NCI-H226 (cell line): ENCODE measurements at regions not wholly inside any gene's neighbourhood (a gene's known extent, or its start where the extent isn't known, plus 50 kb on each side); places are given as distances from the start of the nearest gene placed in this dataset.

Experiments used
- DNase-seq: peaks from one replicate; pipeline ENCODE4 v3.0.0-alpha.2; 2015

DNA sequence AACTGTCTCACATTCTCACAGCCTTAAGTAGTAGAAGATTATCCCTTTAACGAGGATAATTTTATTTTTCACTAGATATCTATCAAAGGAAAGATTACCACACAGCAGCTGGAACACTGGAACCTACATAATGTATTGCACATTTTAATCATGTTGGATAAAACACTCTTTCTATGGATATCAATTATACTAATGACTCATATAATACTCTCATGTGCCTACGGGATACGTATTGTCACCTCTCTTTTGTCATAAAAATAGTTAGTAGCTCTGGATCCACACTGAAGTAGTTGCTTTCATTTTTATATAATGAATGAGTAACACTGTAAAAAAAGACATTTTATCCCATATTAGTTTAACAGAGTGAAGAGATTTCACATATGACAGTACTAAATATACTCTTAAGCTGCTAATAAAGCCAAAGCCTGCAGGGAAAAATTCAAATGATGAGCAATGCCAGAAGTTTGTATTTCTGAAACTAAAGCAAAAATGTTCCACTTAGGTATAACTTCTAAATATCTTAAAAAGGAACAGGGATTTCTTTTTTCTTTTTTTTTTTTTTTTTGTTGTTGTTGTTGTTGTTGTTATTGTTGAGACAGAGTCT is 408.7 kb upstream of the PKN2 start:
- DNase-seq: no peak

DNA sequence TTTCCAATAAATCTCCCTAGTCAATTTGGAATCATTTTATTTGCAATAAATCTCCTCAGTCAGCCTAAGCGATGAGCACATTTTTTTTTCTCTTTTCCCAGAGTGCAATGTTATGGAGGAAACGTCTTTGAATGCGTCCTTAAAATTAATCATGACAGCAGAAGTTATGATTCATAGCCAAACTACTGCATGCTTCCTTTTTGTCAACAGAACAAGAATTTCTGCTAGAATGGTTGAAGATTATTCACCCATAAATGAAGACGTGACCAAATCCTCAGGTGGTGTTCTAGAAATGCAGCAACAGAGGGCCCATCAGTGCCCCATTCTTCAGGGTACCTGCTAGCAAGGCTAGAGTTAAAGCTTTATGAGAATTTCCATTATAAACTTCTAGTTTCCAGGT is 407.9 kb upstream of the PKN2 start:
- DNase-seq: peak; percentile 67

DNA sequence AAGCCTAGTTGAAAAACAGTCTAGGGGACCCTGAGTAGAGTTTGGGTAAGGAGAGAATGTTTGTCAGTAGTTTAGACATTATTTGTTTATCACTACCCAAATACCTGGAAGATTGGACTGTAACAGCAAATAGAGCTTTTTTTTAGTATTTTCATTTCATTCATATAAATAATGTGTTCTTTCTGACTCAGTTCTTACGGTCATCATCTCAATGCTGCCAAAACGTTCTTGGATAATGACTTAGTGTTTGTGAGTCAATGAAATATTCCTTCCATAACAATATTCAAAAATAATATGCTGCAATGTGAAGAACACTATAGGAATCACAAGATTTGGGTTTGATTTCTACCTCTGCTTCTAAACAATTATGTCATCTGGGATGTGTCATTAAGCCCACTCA is 400.0 kb upstream of the PKN2 start:
- no peak for DNase-seq

DNA sequence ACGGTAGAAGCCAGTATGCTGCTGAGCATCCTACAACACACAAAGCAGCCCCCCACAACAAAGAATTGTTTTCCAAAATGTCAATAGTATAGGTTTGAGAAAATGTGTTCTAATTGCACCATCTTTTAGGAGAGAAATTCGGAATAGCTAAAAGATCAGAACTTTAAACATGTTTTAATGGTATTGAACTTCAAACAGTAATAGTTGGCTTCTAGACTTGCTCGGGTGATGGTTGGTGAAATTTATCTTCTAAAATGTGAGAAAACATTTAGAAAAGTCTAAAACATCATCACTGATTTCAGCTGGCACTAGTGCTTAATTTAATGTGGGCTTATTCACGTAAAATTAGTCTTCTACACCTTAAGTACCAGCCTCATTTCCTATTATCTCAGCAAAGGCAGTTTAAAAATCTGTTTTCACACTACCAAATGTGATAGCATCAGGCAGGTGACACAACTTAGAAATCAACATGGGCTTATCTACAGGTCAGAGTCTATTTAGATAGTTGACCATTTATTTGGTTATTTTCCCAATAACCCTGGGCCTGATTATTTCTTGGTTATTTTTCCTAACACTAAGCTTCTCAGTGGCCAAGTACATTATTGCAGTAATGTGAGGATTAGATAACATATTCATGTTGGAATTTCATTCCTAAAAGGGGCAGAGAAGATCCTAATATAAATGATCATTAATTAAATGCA is 399.3 kb upstream of the PKN2 start:
- no peak for DNase-seq

DNA sequence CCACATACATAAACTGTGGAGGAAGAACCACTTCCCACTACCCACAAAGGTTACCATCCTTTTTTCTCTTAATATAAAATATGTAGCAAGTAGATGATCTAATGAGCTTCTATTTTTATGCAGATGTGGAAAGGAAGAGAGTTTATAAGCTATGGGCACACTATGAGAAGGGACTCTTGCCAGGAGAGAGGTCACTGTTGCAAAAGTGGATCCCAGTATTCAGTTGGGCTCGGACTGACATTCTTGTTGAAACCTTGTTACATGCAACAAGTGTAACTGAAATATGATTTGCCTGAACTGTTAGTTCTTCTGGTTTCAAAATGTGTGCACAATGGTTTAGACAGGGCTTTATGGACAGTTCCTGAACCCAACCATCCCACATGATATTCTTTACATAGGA is 397.4 kb upstream of the PKN2 start:
- DNase-seq: no peak

DNA sequence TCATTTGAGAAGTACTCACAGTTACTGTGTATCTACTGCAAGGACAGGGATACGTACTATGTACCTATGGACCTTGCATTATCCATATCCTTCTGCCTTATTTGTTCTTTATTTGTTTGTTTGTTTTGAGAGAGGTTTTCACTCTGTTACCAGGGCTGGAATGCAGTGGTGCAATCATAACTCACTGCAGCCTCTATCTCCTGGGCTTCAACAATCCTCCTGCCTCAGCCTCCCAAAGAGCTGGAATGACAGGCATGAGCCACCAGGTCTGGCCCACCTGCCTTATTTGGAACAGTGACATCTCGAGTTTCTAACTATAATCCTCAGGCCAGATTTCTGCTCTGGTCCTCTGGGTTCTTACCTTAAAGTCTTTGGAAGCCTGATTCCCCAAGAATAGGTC is 395.5 kb upstream of the PKN2 start:
- no peak for DNase-seq

DNA sequence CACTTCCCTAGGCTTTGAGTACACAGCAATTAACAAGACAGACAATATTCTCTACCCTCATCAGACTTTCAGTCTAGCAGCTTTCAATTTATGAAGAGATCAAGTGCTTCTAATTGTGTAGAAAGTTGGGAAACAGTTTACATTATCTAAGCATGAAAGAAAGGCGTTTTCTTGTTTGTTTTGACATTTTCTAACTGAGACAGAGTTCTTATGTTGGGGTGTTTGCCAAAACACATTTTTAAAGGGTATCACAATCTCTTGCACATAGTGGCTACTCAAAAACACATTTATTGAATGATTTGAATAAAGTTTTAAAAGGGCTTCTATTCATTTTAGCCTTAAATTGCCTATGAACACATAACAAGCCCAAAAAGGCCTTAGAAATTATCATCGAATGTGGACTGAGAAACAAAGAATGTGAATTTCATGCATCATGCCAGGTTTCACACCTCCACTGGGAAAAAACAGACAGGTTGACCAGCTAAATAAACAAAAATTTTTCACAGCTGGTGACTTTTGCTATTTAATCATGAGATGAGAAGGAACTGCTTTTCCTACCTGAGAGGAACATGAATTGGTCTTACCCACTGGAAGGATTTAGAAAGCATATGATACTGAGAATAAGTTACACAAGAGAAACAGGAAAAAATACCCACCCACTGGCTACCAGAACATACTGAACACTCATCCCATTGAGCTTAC is 394.5 kb upstream of the PKN2 start:
- no peak for DNase-seq

DNA sequence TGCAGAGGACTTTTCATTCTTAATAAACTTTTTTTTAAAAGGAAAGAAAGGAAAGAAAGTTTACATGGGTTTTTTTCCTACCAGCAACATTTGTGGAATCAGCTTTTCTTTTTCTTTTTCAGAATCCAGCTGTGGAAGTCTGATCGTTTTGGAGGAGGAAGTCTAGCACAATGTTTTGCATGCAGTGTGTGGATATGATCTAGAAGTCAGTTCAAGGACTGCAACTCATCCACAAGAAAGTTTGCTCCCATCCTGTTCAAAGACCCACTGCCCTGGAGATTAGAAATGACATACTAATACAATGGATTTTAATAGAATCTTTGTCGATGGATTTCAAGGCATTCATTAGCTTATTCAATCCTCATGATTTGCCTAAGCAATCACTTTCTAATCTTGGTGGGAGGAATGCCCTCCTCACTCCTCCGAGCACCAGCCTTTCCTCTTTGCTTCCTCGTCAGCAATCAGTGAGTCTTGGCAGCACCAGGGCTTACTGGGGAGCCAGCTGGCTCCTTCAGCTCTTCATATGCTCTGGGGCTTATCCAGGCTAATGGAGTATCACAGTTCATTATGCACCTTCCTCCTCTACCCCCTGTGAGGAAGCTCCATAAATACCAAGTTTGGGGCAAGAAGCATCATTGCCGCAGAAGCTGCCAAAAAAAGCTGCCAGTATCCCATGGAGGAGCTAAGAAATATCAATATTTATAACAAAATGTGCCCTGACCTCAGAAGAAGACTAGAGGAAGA is 392.3 kb upstream of the PKN2 start:
- no peak for DNase-seq

DNA sequence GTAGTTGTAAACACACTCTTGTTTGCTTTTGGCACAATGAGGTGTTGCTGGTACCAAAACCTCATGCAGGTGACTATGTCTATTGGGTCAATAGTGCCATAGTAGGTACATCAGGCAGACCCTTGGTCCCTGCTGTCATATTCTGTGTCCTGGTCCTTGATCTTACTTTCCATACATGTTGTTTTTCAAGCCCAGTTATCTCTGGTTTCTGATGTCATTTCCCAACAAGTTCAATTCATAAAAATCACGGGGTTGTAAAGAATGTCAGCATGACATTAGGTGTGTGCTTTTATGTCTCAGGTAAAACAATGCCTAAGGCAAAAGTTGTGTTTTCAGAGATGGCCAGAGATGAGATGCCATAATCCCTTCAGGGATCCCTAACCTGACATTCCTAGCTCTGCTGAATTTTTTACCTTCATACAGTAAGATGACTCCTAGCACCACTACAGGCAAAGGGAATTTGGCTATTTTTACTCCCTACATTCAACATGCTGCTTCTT is 390.3 kb upstream of the PKN2 start:
- no peak for DNase-seq

DNA sequence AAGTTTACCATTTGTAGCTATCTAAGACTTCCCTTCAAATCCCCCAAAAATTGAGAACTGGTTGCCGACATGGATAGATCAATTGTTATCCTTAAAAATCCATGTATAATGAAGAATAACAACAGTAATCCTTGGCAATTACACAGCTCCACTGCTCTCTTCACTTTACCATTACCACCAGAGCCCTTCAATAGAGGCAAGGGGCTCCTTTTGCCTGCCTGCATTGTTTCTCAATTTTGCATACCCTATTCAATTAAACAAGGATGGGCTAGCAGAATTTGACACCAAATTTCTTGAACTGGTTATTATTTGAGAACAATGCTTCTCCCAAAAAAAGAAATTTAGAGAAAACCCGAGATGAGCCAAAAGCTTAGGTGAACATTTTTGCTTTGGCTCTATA is 387.8 kb upstream of the PKN2 start:
- DNase-seq: no peak

DNA sequence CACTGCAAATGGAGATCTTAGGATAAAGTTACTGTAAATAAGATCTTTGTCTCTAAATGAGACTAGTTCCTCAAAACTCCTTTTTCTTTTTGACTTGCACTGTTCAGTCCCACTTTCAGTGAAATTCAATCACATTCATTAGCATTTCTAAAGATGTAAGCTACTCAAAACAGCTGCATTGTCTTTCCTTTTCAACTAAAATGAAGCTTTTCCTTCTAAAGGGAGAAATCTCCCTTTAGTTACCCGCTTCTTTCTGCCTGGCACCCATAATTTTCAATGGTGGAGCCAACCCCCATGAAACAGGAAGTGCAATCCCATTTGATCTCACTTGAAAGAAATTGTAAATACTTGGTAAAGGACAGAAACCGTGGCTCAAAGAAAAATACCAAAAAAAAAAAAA is 387.4 kb upstream of the PKN2 start:
- no peak for DNase-seq

DNA sequence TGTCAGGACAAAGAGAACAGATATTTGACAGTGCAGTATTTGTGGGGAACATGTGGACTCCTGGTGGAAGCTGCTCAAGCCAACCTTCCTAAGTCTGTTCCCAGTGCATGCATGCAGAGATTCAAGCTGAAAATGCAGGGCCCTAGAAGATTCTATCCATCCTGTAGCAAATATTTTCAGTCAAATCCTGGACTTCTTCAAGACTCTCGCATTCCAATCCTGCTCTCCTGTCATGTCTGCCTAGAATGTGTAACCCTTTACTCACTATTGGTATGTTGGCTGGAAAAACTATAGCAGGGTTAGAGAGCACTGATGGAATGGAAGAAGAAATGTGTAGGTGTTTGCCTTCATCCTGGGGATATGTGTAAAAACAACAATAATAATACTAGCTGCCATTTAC is 385.6 kb upstream of the PKN2 start:
- DNase-seq: no peak

DNA sequence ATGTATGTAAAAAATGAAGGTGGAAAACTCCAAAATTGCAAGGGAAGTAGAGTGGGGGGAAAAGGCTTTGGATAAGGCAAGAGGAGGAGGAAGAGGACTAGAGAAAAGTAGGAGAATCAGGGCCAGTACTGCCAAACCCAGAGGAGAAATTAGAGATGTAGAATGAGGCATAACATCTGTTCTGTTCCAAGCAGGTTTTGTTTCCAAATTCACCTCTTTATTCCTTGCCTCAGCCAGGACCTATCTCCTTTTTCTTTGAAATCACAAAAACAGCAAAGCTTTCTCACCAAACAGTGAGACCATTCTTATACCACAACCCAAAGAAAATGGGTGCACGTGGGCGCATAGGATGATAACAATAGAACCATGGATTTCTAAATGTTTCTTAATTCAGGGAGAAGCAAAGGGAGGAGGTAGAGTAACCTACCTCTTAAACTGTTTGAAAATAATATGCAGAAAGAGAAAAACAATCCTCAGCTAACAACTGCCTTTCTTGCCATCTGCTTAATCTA is 383.3 kb upstream of the PKN2 start:
- no peak for DNase-seq

DNA sequence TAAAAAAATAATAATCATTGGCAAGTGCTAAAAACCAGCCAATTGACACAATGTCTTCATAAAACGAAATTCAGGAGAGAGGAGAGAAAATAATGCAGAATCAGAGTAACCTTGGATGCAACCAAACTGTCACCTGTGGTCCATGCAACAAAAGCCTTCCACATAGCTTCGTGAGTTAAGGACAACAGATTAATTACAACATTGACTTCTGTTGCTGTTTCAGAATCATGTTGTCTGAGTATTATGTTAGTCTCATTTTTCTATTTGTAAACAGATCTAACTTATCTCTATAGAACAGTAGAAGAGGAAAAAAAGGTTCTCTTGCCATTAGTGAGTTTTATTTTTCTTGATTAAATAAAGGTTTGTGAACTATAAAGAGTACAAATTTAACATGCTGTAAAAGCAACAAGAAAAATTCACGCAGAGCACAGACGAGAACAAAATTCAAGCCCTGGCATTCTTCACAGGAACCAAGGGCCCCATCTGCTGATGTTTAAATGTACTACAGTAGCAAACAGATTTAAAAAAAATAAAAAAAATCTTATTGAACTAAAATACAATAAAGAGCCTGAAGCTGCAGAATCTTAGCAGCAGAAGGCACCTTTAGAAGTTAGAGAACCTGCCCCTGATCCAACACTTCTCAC is 381.1 kb upstream of the PKN2 start:
- no peak for DNase-seq

DNA sequence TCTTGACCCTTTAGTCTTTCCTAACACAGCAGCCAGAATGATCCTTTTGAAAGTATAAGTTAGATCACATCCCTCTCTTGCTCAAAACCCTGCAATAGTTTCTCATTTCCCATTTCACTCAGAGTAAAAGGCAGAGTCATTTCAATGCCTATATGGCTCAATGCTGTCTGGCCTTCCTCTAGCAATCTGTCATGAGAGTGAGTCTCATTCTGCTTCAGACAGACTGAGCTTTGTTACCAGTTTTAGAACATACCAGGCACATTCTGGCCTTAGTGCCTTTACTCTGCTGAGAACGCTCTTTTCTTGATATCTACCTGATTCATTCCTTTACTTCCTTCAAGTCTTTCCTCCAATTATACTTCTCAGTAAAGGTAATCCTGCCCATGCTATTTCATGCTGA is 372.8 kb upstream of the PKN2 start:
- no peak for DNase-seq

DNA sequence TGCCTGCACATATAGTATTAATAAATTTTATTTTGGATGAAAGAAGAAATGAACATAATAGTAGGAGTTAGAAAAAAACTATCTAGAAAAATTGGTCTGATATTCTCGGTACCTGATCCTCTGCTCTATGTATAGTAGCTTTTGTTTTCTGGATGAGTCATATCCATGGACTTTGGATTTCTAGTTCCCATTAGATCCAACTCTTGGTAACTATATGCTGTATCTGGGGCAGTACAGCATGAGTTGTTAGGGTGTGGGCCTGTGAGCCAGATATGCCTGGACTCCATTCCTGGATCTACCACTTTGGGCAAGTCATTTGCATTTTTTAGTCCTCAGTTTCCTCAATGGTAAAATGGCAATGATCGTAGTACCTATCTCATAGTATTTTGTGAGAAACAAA is 372.2 kb upstream of the PKN2 start:
- DNase-seq: peak; percentile 18

DNA sequence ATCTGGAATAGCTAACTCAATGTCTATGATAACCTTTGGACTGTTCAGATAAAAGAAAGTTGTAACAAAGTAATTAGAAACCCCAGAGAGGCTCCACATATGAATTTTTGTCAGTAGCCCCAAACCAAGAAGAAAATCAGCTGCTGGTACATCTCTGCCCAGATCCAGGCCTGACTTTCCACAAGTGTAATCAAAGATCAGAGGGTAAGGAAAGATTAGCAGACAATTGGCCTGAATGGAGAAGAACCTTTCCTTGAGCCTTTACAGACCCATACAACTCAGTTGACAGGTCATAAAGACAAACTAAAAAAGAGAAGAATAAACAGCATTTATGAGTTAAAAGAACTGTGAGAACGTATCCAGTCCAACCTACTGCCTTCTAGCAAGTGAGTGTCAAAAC is 366.7 kb upstream of the PKN2 start:
- no peak for DNase-seq

DNA sequence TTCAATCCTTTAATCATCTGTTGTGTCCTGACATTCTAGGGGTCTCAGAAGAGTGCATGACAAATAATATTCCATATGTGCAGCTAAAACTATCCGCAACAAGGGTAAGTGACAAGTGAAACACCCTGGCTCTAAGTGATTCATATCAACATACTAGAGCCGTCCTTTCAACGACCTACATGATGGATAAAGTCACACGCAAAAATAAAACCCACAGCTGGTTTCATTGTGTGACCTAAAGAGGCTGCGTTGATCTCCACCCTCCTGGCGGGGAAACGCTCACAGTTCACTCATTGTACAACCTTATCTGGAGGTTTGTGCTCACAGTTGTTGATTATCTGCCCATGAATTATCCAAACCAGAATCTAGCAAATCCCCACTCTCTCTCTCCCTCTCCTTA is 365.3 kb upstream of the PKN2 start:
- no peak for DNase-seq

DNA sequence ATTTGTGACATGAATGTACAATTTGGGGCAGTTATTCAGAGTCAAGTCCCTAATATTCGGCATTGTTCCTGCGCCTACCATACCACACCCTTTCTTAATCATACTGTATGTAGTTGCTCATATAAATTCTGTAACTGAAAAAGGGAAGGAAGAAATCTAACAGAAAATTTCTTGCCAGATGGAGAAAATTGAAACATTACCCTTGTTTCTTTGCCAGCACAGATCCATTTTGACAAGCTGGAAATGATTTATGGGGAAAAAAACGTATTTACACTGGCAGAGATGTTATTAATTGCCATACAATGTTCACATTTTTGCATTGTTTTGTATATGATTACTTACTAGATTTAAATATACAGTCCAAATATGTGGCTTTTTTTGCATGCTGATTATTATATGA is 363.8 kb upstream of the PKN2 start:
- no peak for DNase-seq

DNA sequence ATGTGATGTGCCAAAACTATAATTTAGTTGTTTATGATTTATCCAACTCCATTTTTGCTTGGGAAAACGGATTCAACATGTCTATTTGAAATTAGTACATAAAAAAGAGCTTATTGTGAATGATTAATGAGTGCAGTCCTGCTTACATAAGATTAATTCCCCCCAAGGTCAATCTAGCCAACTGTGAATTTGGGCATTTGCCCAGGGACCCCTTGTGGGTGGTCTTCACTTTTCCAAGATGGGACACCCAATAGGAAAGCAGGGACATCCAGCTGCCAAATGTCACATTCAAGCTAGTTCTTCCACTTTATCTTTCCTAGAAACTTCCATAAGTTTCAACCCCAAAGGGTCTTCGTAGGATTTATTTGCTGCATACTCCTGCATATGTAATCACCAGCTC is 362.4 kb upstream of the PKN2 start:
- no peak for DNase-seq

DNA sequence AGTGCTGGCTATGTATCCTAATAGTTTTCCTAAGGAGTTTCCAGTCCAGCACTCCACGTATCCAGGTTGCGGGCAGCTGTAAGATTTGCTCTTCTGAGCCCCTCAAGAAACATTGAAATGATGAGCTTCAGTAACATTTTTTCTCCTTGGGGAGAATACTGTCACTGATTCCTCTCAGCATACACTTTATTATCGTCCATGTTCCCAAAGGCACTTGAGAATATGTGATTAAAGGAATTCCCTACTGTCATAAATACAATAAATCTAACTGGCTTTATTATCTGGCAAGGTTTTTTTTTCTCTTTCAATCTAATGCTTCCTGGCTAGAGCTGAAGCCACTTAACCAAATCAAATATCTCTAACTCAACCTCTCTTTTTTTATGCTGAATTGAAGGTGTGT is 359.2 kb upstream of the PKN2 start:
- DNase-seq: no peak

DNA sequence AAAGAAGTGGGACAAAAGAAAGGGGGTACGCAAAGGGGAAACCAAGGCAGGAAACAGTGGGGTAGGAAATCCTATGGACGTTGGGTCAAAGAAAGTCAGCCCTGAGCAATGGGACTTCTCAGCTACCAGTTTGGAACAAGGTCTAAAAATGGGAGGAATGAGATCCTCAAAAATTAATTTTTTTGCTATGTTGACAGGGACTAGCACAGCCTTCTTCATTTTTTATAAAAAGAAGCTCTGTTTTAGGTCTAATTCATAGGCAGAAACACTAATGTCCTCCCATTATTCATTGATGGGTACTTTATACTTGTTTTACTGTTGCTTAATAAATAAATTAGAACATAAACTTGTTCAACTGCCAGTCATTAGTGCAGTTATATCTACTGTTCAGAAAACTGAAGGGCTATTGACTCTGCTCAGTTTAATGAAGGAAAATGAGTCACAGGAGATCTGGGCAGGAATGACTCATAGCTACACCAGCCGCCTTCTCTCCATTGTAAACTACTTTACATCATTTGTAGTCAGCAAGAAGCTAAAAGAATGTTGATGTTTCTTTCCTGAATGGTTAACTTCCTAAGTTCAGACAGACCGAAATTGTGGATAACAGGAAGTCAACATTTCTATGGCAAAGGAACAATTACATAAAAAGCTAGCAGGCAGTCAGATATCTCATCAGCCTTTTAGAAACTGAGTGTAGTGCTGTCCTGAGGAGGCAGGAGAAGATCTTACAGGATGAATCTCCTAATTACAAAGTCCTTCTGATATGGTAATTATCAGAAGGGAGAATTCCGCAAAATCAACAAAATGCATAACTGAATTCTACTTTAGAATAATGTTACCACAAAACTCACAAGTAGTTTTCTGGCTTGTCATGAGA is 356.4 kb upstream of the PKN2 start:
- DNase-seq: peak; percentile 80
